Erythroblast (primary cell): ENCODE measurements at regions not wholly inside any gene's neighbourhood (a gene's known extent, or its start where the extent isn't known, plus 50 kb on each side); places are given as distances from the start of the nearest gene placed in this dataset.

ENCODE experiments used
- GATA1 ChIP-seq: IDR thresholded peaks from 2 replicates; pipeline ENCODE4 v1.6.1; 2011; ENCODE audit warnings: low read depth, mild to moderate bottlenecking, control low read depth, low read length, moderate library complexity
- POLR2A ChIP-seq: IDR thresholded peaks from 2 replicates; pipeline ENCODE4 v1.6.1; 2011; ENCODE audit warnings: mild to moderate bottlenecking, low read length

DNA sequence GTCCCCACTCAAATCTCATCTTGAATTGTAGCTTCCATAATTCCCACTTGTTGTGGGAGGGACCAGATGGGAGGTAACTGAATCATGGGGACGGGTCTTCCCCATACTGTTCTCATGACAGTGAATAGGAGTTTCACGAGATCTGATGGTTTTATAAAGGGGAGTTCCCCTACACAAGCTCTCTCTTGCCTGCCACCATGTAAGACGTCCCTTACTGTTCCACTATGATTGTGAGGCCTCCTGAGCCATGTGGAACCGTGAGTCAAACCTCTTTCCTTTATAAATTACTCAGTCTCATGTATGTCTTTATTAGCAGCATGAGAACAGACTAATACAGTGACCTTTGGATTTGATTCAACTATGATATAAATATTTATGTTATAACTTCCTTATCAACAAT, 78.0 kb downstream of the CYRIA start:
- TF ChIP-seq POLR2A: no peak
- TF ChIP-seq GATA1: no peak
